CD14-positive monocyte (primary cell): ENCODE measurements at regions not wholly inside any gene's neighbourhood (a gene's known extent, or its start where the extent isn't known, plus 50 kb on each side); places are given as distances from the start of the nearest gene placed in this dataset.
"Not testable (repeated sequence)": the region's sequence is repeated elsewhere in the genome, so short reads cannot be mapped to it uniquely, and the experiment has no call there.

Source experiments
- DNase-seq, 3 donors: peaks; one replicate each; pipeline ENCODE4 v3.0.0-alpha.2; 2011 to 2022
- H2AFZ ChIP-seq: 2 replicates; pipeline ENCODE4 v1.6.0; 2012; ENCODE audit warnings: mild to moderate bottlenecking, low read depth, low read length, inconsistent platforms; ENCODE audit not compliant: insufficient read depth, poor library complexity, severe bottlenecking
- H3K27ac ChIP-seq, 2 donors: 1 replicate in 1 of 2; 2 replicates in 1 of 2; pipeline ENCODE4 v1.5.1; 2012 to 2013; ENCODE audit warnings: low read length in 2 of 2, control low read depth in 1 of 2, inconsistent platforms in 1 of 2, low read depth in 1 of 2, mild to moderate bottlenecking in 1 of 2
- H3K27me3 ChIP-seq, 2 donors: one replicate each; pipeline versions ENCODE4 v1.6.0 to v1.6.1; 2011 to 2013; ENCODE audit warnings: low read length in 2 of 2; ENCODE audit not compliant: control insufficient read depth in 2 of 2, insufficient read depth in 2 of 2
- H3K36me3 ChIP-seq, 2 donors: replicated peaks in 1 of 2; 1 replicate in 1 of 2; 2 replicates in 1 of 2; pipeline versions ENCODE4 v1.5.1 to v1.6.1; 2012 to 2013; ENCODE audit warnings: low read length in 2 of 2, control low read depth in 1 of 2, inconsistent platforms in 1 of 2, mild to moderate bottlenecking in 1 of 2; ENCODE audit not compliant: insufficient read depth in 2 of 2, control insufficient read depth in 1 of 2
- H3K4me1 ChIP-seq, 2 donors: 1 replicate in 1 of 2; 2 replicates in 1 of 2; pipeline versions ENCODE4 v1.5.1 to v1.6.1; 2012 to 2013; ENCODE audit warnings: low read length in 2 of 2, control low read depth in 1 of 2, inconsistent platforms in 1 of 2, mild to moderate bottlenecking in 1 of 2, moderate library complexity in 1 of 2; ENCODE audit not compliant: insufficient read depth in 2 of 2, control insufficient read depth in 1 of 2
- H3K4me2 ChIP-seq: replicated peaks from 2 replicates; pipeline ENCODE3; 2012; ENCODE audit warnings: low read length, moderate library complexity, mild to moderate bottlenecking; ENCODE audit not compliant: poor library complexity, severe bottlenecking; ENCODE audit errors: extremely low read depth
- H3K4me3 ChIP-seq, 3 experiments: fragments of 200-600 bp in 1 of 3; sonication (generic) in 1 of 3; replicated peaks in 1 of 3; 1 replicate in 2 of 3; 2 replicates in 1 of 3; pipeline ENCODE4 v1.5.1; 2011 to 2013; ENCODE audit warnings: low read length in 3 of 3, mild to moderate bottlenecking in 3 of 3, control low read depth in 2 of 3, low read depth in 2 of 3, inconsistent platforms in 1 of 3, moderate library complexity in 1 of 3
- H3K79me2 ChIP-seq: 2 replicates; pipeline ENCODE4 v1.6.0; 2012; ENCODE audit warnings: mild to moderate bottlenecking, control low read depth, inconsistent platforms, low read length, moderate library complexity; ENCODE audit not compliant: insufficient read depth
- H3K9ac ChIP-seq: 2 replicates; pipeline ENCODE4 v1.6.0; 2017; ENCODE audit warnings: low read length, mild to moderate bottlenecking; ENCODE audit not compliant: insufficient read depth, poor library complexity, severe bottlenecking
- H3K9me3 ChIP-seq, 2 donors: replicated peaks in 1 of 2; 1 replicate in 1 of 2; 2 replicates in 1 of 2; pipeline versions ENCODE4 v1.5.1 to v1.6.1; 2012 to 2013; ENCODE audit warnings: low read length in 2 of 2, control low read depth in 1 of 2; ENCODE audit not compliant: control insufficient read depth in 1 of 2, insufficient read depth in 1 of 2
- H4K20me1 ChIP-seq: 2 replicates; pipeline ENCODE4 v1.6.0; 2012; ENCODE audit warnings: mild to moderate bottlenecking, low read length, control low read depth, moderate library complexity; ENCODE audit not compliant: insufficient read depth
- H3K27ac Mint-ChIP-seq, 7 donors: one replicate each; pipeline ENCODE4 v1.8.0; 2020; ENCODE audit warnings: mild to moderate bottlenecking in 7 of 7, mixed read lengths in 7 of 7, moderate library complexity in 6 of 7, inconsistent platforms in 2 of 7
- H3K27me3 Mint-ChIP-seq, 3 donors: one replicate each; pipeline ENCODE4 v1.8.0; 2021 to 2022; ENCODE audit warnings: low read depth in 3 of 3, mild to moderate bottlenecking in 3 of 3, mixed read lengths in 3 of 3, moderate library complexity in 3 of 3, inconsistent platforms in 1 of 3
- H3K36me3 Mint-ChIP-seq, 2 donors: one replicate each; pipeline ENCODE4 v1.8.0; 2020; ENCODE audit warnings: mixed read lengths in 2 of 2, inconsistent platforms in 1 of 2, mild to moderate bottlenecking in 1 of 2
- H3K4me1 Mint-ChIP-seq: one replicate; pipeline ENCODE4 v1.8.0; 2020; ENCODE audit warnings: mild to moderate bottlenecking, mixed read lengths
- H3K4me3 Mint-ChIP-seq, 2 donors: one replicate each; pipeline ENCODE4 v1.8.0; 2020; ENCODE audit warnings: mild to moderate bottlenecking in 2 of 2, mixed read lengths in 2 of 2, moderate library complexity in 1 of 2
- H3K9me3 Mint-ChIP-seq, 7 donors: one replicate each; pipeline ENCODE4 v1.8.0; 2020 to 2022; ENCODE audit warnings: mixed read lengths in 7 of 7, mild to moderate bottlenecking in 6 of 7, moderate library complexity in 6 of 7, inconsistent platforms in 2 of 7
- CTCF ChIP-seq: fragments of 200-600 bp; IDR thresholded peaks from one replicate; pipeline ENCODE4 v1.8.0; 2022; ENCODE audit warnings: antibody characterized with exemption, mild to moderate bottlenecking
- WGBS: methylation state at CpG from one replicate; pipeline ENCODE4 v1.1.5; 2013; ENCODE audit warnings: missing lambda C conversion rate; ENCODE audit not compliant: insufficient coverage; 5-methylcytosine and 5-hydroxymethylcytosine counted together
- intact Hi-C, 2 donors: fragments of 100-400 bp; cut with micrococcal nuclease; formaldehyde crosslinking; loops; one replicate each; pipeline versions ENCODE4 v1.15.0 to v1.15.1; 2023

DNA sequence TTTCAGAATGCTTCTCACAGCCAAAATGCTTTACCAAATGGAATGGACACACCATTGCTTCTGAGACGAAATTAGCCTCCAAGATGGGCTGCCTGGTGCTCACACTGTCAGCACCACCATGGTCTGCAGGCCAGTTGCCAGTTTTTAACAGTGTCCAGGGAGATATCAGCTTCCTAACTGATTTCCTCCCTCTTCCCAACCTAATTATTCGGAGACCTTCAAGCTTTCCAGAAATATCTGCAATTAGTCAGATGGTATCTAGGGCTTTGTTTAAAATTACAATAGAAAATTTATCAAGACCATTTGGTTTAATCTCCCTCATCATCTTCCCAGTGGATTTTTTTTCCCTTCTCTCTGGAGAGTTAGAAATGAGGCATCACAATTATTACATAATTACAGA, 287.5 kb downstream of the ZPLD1 start:
- no peaks in the 10 kb centered on the region for H3K36me3 Mint-ChIP-seq
- no peak for DNase-seq
- H3K79me2 ChIP-seq: no peaks in the 10 kb centered on the region
- H3K9me3 ChIP-seq: peaks cover 0 to 4% of the 10 kb centered on the region in 2 donors
- H2AFZ ChIP-seq: no peak overlapping the region
- WGBS: 71% methylated on average over 1 of the region's 2 CpGs
- H3K9me3 Mint-ChIP-seq: peaks cover 0 to 8% (median 3%) of the 10 kb centered on the region in 7 donors
- H3K36me3 ChIP-seq: no peaks in the 10 kb centered on the region
- intact Hi-C loops: no loop called here
- no peak overlapping the region for H3K27ac ChIP-seq
- H4K20me1 ChIP-seq: no peaks in the 10 kb centered on the region
- H3K4me3 ChIP-seq: no peak overlapping the region
- H3K9ac ChIP-seq: no peak overlapping the region
- no peaks in the 10 kb centered on the region for H3K27me3 ChIP-seq
- H3K4me3 Mint-ChIP-seq: no peak overlapping the region
- no peak overlapping the region for H3K4me2 ChIP-seq
- no peak for TF ChIP-seq CTCF
- no peaks in the 10 kb centered on the region for H3K4me1 ChIP-seq
- no peaks in the 10 kb centered on the region for H3K27me3 Mint-ChIP-seq
- H3K27ac Mint-ChIP-seq: no peak overlapping the region
- no peaks in the 10 kb centered on the region for H3K4me1 Mint-ChIP-seq

- H3K4me3 ChIP-seq: no peak overlapping the region
- H3K9ac ChIP-seq: no peak overlapping the region
- intact Hi-C loops: no loop called here
These were observed 292.5 kb downstream of the ZPLD1 start for GRCh38 chr3:102727340-102727739.

DNA sequence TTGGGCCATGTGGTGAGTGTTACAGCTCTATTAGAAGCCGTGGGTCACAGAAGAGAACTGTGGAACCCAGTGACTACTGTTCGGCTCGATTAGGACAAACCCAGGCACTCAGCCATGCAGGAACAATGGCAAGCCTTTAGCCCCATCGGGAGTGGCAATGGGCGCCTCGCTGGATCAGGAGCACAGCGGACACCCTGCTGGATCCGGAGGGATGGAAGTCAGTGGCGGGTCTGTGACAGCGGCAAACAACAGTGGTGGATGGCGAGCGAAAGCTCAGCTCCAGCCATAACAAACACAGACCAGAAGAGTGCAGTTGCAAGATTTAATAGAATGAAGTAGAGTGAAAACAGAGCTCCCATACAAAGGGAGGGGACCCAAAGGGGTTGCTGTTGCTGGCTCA, 297.8 kb downstream of the ZPLD1 start:
- DNase-seq, H3K27ac Mint-ChIP-seq, H3K4me2 ChIP-seq, H3K79me2 ChIP-seq, H3K36me3 ChIP-seq, H3K4me3 Mint-ChIP-seq, H3K4me3 ChIP-seq, intact Hi-C loops, H3K4me1 ChIP-seq, H3K9ac ChIP-seq, H3K27me3 Mint-ChIP-seq, H2AFZ ChIP-seq, H3K27ac ChIP-seq, H3K27me3 ChIP-seq, H3K9me3 ChIP-seq, H3K36me3 Mint-ChIP-seq, H4K20me1 ChIP-seq, H3K4me1 Mint-ChIP-seq: not testable (repeated sequence)
- 94% methylated on average over 6 of the region's 12 CpGs for WGBS
- peaks cover 0 to 17% (median 5%) of the 10 kb centered on the region in 7 donors for H3K9me3 Mint-ChIP-seq

More at GRCh38 chr3:102727340-102727739, 292.5 kb downstream of the ZPLD1 start:
- no peaks in the 10 kb centered on the region for H3K36me3 ChIP-seq
- H3K27me3 ChIP-seq: no peaks in the 10 kb centered on the region
- H3K4me1 Mint-ChIP-seq: no peaks in the 10 kb centered on the region
- peaks cover 0 to 4% of the 10 kb centered on the region in 2 donors for H3K9me3 ChIP-seq
- TF ChIP-seq CTCF: no peak
- no peaks in the 10 kb centered on the region for H3K36me3 Mint-ChIP-seq
- no peak for DNase-seq
- H3K4me1 ChIP-seq: no peaks in the 10 kb centered on the region
- no peak overlapping the region for H3K27ac Mint-ChIP-seq
- peaks cover 0 to 2% (median 0%) of the 10 kb centered on the region in 3 donors for H3K27me3 Mint-ChIP-seq
- no peaks in the 10 kb centered on the region for H3K79me2 ChIP-seq
- WGBS: no CpG with 5 or more reads among the region's 2 CpGs
- no peak overlapping the region for H2AFZ ChIP-seq
- no peak overlapping the region for H3K4me3 Mint-ChIP-seq
- H3K4me2 ChIP-seq: no peak overlapping the region
- no peak overlapping the region for H3K27ac ChIP-seq
- H4K20me1 ChIP-seq: no peaks in the 10 kb centered on the region
- peaks cover 0 to 12% (median 4%) of the 10 kb centered on the region in 7 donors for H3K9me3 Mint-ChIP-seq
